Upper lobe of left lung (tissue), 6 donors: ENCODE measurements at regions not wholly inside any gene's neighbourhood (a gene's known extent, or its start where the extent isn't known, plus 50 kb on each side); places are given as distances from the start of the nearest gene placed in this dataset.

ENCODE experiments used
- ATAC-seq, 2 donors: fragments of 200-7000 bp; cut with Tn5 transposase; one replicate each; pipeline ENCODE4 v1.9.1; 2022; ENCODE audit warnings: mild to moderate bottlenecking in 2 of 2, moderate library complexity in 2 of 2; ENCODE audit not compliant: low FRiP score in 2 of 2
- DNase-seq, 2 donors: peaks; one replicate each; pipeline ENCODE4 v3.0.0-alpha.2; 2019 to 2020
- H3K27ac ChIP-seq, 4 donors: fragments of 200-600 bp; sonication (generic); one replicate each; pipeline ENCODE4 v1.5.1; 2016 to 2019
- H3K27me3 ChIP-seq, 4 donors: fragments of 200-600 bp; sonication (generic); one replicate each; pipeline ENCODE4 v1.5.1; 2017 to 2019
- H3K36me3 ChIP-seq, 4 donors: fragments of 200-600 bp; sonication (generic); one replicate each; pipeline ENCODE4 v1.5.1; 2016 to 2019
- H3K4me1 ChIP-seq, 4 donors: fragments of 200-600 bp; sonication (generic); one replicate each; pipeline ENCODE4 v1.5.1; 2018 to 2019
- H3K4me3 ChIP-seq, 4 donors: fragments of 200-600 bp; sonication (generic); one replicate each; pipeline ENCODE4 v1.5.1; 2017 to 2019; ENCODE audit warnings: mild to moderate bottlenecking in 2 of 4, moderate library complexity in 1 of 4
- H3K9me3 ChIP-seq, 4 donors: fragments of 200-600 bp; sonication (generic); one replicate each; pipeline ENCODE4 v1.5.1; 2018 to 2019
- EP300 ChIP-seq, 4 donors: sonication (generic); formaldehyde crosslinking; IDR thresholded peaks; one replicate each; pipeline ENCODE4 v1.5.1; 2017; ENCODE audit warnings: antibody characterized with exemption in 4 of 4, control low read depth in 2 of 4
- POLR2A ChIP-seq, 4 donors: fragments of 450-650 bp; IDR thresholded peaks; one replicate each; pipeline ENCODE4 v1.5.1; 2016 to 2017; ENCODE audit warnings: antibody characterized with exemption in 4 of 4, mild to moderate bottlenecking in 2 of 4
- POLR2AphosphoS5 ChIP-seq, 2 donors: sonication (generic); formaldehyde crosslinking; IDR thresholded peaks; one replicate each; pipeline ENCODE4 v1.5.1; 2017; ENCODE audit warnings: antibody characterized with exemption in 2 of 2
- WGBS, 2 donors: methylation state at CpG; one replicate each; pipeline ENCODE4 v1.1.5; 2017 to 2018; 5-methylcytosine and 5-hydroxymethylcytosine counted together
- TF ChIP-seq, protein P1 (sequence below), 6 experiments: fragments of 450-650 bp in 4 of 6; fragments of 200-600 bp in 2 of 6; sonication (generic) in 2 of 6; IDR thresholded peaks; one replicate each; pipeline ENCODE4 v1.5.1; 2016 to 2019; ENCODE audit warnings: antibody characterized with exemption in 6 of 6
- donor health status: DM: no; HTN: no; CAD: no; lungs with moderate emphysema.
- donor health status: DM: no; HTN: yes; CAD: no; lungs with severe emphysema.

DNA sequence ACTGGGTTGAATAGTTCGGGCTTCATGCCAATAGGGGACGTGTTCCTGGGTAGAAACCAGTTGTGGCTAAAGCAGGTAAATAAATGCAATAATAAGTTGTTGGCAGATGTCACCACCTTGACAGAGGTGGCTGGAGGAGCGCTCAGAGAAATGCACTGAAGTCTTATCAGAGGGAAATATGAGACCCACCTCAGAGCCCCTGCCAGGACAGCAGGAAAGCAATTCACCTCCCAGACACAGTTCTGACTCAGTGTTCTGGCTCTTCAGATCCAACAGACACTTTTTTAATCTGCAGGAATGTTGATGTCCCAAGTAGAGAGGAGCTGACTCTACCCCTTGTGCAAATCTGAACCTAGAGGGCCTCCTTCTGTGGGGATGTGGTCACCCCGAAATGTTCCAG lies 687.1 kb upstream of the FBXO33 start:
- no peak for ATAC-seq
- no peak for DNase-seq
- no peaks in the 10 kb centered on the region for H3K27me3 ChIP-seq
- H3K4me3 ChIP-seq: no peak overlapping the region
- no peaks in the 10 kb centered on the region for H3K4me1 ChIP-seq
- 55 to 66% methylated on average over 4 of the region's 4 CpGs for WGBS, 2 donors
- H3K36me3 ChIP-seq: no peaks in the 10 kb centered on the region
- H3K27ac ChIP-seq: no peak overlapping the region
- H3K9me3 ChIP-seq: no peaks in the 10 kb centered on the region
- TF ChIP-seq POLR2AphosphoS5 (IDR thresholded peaks at IDR 0.05) (no peak), EP300 (IDR thresholded peaks at IDR 0.05) (no peak), POLR2A (IDR thresholded peaks at IDR 0.05) (no peak)
- TF ChIP-seq, protein P1, sequence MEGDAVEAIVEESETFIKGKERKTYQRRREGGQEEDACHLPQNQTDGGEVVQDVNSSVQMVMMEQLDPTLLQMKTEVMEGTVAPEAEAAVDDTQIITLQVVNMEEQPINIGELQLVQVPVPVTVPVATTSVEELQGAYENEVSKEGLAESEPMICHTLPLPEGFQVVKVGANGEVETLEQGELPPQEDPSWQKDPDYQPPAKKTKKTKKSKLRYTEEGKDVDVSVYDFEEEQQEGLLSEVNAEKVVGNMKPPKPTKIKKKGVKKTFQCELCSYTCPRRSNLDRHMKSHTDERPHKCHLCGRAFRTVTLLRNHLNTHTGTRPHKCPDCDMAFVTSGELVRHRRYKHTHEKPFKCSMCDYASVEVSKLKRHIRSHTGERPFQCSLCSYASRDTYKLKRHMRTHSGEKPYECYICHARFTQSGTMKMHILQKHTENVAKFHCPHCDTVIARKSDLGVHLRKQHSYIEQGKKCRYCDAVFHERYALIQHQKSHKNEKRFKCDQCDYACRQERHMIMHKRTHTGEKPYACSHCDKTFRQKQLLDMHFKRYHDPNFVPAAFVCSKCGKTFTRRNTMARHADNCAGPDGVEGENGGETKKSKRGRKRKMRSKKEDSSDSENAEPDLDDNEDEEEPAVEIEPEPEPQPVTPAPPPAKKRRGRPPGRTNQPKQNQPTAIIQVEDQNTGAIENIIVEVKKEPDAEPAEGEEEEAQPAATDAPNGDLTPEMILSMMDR (IDR thresholded peaks at IDR 0.05): no peak

DNA sequence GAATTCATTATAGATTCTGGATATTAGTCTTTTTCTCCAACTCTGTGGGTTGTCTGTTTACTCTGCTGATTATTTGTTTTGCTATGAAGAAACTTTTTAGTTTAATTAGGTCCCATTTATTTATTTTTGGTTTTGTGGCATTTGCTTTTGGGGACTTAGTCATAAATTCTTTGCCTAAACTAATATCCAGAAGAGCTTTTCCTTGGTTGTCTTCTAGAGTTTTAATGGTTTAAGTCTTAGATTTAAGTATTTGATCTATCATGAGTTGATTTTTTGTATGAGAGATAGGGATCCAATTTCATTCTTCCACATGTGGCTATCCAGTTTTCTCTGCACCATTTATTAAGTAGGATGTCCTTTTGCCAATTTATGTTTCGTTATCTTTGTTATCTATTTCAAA lies 683.4 kb upstream of the FBXO33 start:
- no peaks in the 10 kb centered on the region for H3K9me3 ChIP-seq
- WGBS, 2 donors: 86 to 97% methylated on average over 1 of the region's 1 CpG
- H3K27ac ChIP-seq: no peak overlapping the region
- no peak overlapping the region for H3K4me3 ChIP-seq
- no peak for TF ChIP-seq EP300 (IDR thresholded peaks at IDR 0.05)
- TF ChIP-seq POLR2A (IDR thresholded peaks at IDR 0.05): no peak
- TF ChIP-seq, protein P1 (IDR thresholded peaks at IDR 0.05): no peak
- TF ChIP-seq POLR2AphosphoS5 (IDR thresholded peaks at IDR 0.05): no peak
- H3K27me3 ChIP-seq: no peaks in the 10 kb centered on the region
- DNase-seq: no peak
- H3K4me1 ChIP-seq: no peaks in the 10 kb centered on the region
- H3K36me3 ChIP-seq: no peaks in the 10 kb centered on the region
- no peak for ATAC-seq

DNA sequence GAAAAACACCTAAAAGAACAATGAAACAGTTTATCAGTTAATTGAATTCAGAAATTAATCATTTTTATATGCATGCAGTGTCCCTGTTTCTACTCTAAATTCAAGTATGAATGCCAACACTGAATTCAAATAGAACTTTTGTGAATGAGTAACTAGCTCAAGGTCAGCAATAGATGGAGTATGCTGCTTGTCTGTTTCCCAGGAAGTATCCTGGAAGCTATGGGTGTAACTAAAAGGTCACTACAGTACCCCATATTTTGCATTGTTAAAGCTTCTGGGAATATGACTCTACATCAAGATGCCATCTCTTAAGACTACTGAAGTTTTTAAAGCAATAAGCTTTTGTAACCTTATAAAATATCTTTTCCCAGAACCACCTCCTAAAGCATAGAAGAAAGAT lies 681.4 kb upstream of the FBXO33 start:
- ATAC-seq (no peak), DNase-seq (no peak)
- H3K27me3 ChIP-seq: no peaks in the 10 kb centered on the region
- H3K36me3 ChIP-seq: no peaks in the 10 kb centered on the region
- no peak overlapping the region for H3K4me3 ChIP-seq
- H3K27ac ChIP-seq: no peak overlapping the region
- TF ChIP-seq, protein P1 (IDR thresholded peaks at IDR 0.05): no peak
- no peak for TF ChIP-seq EP300 (IDR thresholded peaks at IDR 0.05)
- no peak for TF ChIP-seq POLR2A (IDR thresholded peaks at IDR 0.05)
- no peak for TF ChIP-seq POLR2AphosphoS5 (IDR thresholded peaks at IDR 0.05)
- H3K9me3 ChIP-seq: no peaks in the 10 kb centered on the region
- H3K4me1 ChIP-seq: no peaks in the 10 kb centered on the region

DNA sequence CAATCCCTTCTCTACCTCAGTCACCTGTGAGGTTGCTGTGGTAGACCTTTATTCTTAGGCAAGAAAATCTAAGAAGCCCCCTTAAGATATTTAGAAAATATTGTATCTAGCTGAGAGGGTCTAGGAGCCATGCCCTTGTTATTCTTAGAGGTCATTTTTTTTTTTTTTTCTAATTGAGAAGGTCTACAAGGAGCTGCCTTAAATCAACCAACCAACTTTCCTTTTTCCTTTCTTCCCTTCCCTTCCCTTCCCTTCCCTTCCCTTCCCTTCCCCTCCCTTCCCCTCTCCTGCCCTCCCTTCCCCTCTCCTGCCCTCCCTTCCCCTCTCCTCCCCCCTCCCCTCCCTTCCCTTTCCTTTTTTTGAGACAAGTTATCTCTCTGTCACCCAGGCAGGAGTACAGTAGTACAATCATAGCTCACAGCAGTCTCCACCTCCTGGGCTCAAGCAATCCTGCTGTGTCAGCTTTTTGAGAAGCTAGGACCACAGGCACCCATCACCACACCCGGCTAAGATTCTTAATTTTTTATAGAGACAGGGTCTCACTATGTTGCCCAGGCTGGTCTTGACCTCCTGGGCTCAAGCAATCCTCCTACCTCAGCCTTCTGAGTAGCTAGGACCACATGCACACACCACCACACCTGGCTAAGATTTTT lies 668.4 kb upstream of the FBXO33 start:
- peaks cover 0 to 2% (median 0%) of the 10 kb centered on the region in 4 donors for H3K9me3 ChIP-seq
- no peak for ATAC-seq
- TF ChIP-seq POLR2A (IDR thresholded peaks at IDR 0.05): no peak
- no peak for TF ChIP-seq POLR2AphosphoS5 (IDR thresholded peaks at IDR 0.05)
- TF ChIP-seq EP300 (IDR thresholded peaks at IDR 0.05): no peak
- TF ChIP-seq, protein P1 (IDR thresholded peaks at IDR 0.05): no peak

DNA sequence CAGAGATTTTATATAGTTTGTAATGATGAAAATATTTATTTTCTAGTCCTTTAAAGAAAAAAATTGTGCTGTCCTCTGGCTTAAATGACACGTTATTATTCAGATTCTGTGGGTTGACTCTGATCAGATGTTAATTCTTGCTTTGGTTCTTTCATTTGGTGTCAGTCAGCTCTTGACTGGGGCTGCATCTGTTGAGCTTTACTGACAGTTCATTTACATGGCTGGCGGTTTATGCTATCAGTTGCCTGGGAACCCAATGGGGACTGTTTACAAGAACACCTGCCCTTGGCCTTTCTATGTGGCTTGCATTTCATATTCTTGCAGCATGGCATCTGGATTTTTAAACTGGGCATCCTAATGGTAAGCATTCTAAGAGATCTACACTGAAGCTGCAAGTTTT lies 667.1 kb upstream of the FBXO33 start:
- TF ChIP-seq POLR2A (IDR thresholded peaks at IDR 0.05) (no peak), POLR2AphosphoS5 (IDR thresholded peaks at IDR 0.05) (no peak), EP300 (IDR thresholded peaks at IDR 0.05) (no peak)
- TF ChIP-seq, protein P1 (IDR thresholded peaks at IDR 0.05): no peak
- Histone ChIP-seq H3K36me3 (no peaks in the 10 kb centered on the region), H3K9me3 (peaks cover 0 to 2% (median 0%) of the 10 kb centered on the region in 4 donors), H3K27me3 (no peaks in the 10 kb centered on the region), H3K27ac (no peak overlapping the region), H3K4me1 (no peaks in the 10 kb centered on the region), H3K4me3 (no peak overlapping the region)
- ATAC-seq (no peak), DNase-seq (no peak)
- 46 to 50% methylated on average over 2 of the region's 2 CpGs for WGBS, 2 donors

More for the DNA sequence above, 668.4 kb upstream of the FBXO33 start:
- H3K27me3 ChIP-seq: no peaks in the 10 kb centered on the region
- H3K4me1 ChIP-seq: no peaks in the 10 kb centered on the region
- 82 to 90% methylated on average over 1 of the region's 1 CpG for WGBS, 2 donors
- DNase-seq: no peak
- H3K36me3 ChIP-seq: no peaks in the 10 kb centered on the region
- H3K4me3 ChIP-seq: no peak overlapping the region
- no peak overlapping the region for H3K27ac ChIP-seq
